Gastroesophageal sphincter (tissue), 3 donors: ENCODE measurements at regions not wholly inside any gene's neighbourhood (a gene's known extent, or its start where the extent isn't known, plus 50 kb on each side); places are given as distances from the start of the nearest gene placed in this dataset.

ENCODE experiments used
- POLR2A ChIP-seq, 2 donors: fragments of 450-650 bp; IDR thresholded peaks; one replicate each; pipeline ENCODE4 v1.6.1; 2017; ENCODE audit warnings: antibody characterized with exemption in 2 of 2, mild to moderate bottlenecking in 2 of 2, moderate library complexity in 1 of 2
- POLR2AphosphoS5 ChIP-seq: sonication (generic); formaldehyde crosslinking; IDR thresholded peaks from one replicate; pipeline ENCODE4 v1.6.1; 2017; ENCODE audit warnings: antibody characterized with exemption
- TF ChIP-seq, protein P1 (sequence below), 4 experiments: fragments of 200-600 bp in 2 of 4; fragments of 450-650 bp in 2 of 4; sonication (generic) in 1 of 4; IDR thresholded peaks; one replicate each; pipeline ENCODE4 v1.5.1; 2017 to 2019; ENCODE audit warnings: antibody characterized with exemption in 4 of 4, mild to moderate bottlenecking in 2 of 4, moderate library complexity in 2 of 4

DNA sequence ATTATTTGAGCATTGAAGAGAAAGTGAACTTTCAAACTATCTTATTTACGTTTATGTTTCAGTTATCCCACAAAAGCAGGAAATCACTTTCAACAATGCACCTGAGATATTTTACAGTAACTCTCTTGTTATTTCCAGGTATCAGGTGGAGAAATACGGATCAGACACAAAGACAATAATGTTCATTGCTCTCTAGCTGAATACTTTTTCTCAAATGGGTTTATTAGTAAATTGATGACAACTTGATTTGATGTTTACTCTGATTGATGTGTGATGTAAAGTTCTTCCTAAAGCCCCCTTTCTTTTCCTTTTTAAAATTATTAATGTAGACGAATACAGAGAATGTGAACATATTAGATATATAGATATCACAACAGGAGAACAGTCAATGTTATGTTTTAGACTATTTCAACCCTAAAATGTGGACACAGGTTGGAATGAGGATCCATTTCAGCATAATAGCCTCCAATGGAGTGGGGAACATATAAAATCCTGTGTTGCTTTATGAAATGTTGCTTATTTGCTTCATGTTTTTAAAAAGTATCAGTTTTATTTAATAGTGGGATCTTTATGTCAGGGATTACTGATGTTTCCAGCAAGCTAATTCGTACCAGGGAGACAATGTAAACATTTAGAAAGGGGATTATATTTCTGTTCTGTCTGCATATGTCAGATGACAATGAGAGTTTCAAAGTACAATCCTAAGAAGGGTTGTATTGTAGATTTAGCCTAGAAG is 1522.3 kb upstream of the TPTE start:
- TF ChIP-seq, protein P1, sequence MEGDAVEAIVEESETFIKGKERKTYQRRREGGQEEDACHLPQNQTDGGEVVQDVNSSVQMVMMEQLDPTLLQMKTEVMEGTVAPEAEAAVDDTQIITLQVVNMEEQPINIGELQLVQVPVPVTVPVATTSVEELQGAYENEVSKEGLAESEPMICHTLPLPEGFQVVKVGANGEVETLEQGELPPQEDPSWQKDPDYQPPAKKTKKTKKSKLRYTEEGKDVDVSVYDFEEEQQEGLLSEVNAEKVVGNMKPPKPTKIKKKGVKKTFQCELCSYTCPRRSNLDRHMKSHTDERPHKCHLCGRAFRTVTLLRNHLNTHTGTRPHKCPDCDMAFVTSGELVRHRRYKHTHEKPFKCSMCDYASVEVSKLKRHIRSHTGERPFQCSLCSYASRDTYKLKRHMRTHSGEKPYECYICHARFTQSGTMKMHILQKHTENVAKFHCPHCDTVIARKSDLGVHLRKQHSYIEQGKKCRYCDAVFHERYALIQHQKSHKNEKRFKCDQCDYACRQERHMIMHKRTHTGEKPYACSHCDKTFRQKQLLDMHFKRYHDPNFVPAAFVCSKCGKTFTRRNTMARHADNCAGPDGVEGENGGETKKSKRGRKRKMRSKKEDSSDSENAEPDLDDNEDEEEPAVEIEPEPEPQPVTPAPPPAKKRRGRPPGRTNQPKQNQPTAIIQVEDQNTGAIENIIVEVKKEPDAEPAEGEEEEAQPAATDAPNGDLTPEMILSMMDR (IDR thresholded peaks at IDR 0.05) = no peak
- TF ChIP-seq POLR2A (IDR thresholded peaks at IDR 0.05) = no peak
- TF ChIP-seq POLR2AphosphoS5 = no peak
